ENCODE measurements at regions not wholly inside any gene's neighbourhood (a gene's known extent, or its start where the extent isn't known, plus 50 kb on each side); places are given as distances from the start of the nearest gene placed in this dataset.
"Not testable (repeated sequence)": the region's sequence is repeated elsewhere in the genome, so short reads cannot be mapped to it uniquely, and the experiment has no call there.

GRCh38 chr12:108423486-108423885, 84.4 kb upstream of the CMKLR1 start:
- no peak for DNase-seq

GRCh38 chr12:108421082-108421481, 82.0 kb upstream of the CMKLR1 start:
- not testable (repeated sequence) for DNase-seq

DNA sequence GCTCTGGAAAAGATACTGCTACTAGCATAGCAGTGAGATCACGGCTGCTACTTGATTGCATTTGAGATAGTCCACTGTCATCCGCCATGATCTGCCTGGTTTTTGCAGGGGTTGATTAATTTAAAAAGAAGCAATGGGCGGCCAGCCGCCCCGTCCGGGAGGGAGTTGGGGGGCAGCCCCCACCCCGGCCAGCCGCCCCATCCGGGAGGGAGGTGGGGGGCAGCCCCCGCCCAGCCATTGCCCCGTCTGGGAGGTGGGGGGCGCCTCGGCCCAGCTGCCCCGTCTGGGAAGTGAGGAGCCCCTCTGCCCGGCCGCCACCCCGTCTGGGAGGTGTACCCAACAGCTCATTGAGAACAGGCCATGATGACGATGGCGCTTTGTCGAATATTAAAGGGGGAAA, 81.3 kb upstream of the CMKLR1 start:
- not testable (repeated sequence) for DNase-seq

- no peak for DNase-seq
These were observed 80.8 kb upstream of the CMKLR1 start for GRCh38 chr12:108419949-108420348.

DNA sequence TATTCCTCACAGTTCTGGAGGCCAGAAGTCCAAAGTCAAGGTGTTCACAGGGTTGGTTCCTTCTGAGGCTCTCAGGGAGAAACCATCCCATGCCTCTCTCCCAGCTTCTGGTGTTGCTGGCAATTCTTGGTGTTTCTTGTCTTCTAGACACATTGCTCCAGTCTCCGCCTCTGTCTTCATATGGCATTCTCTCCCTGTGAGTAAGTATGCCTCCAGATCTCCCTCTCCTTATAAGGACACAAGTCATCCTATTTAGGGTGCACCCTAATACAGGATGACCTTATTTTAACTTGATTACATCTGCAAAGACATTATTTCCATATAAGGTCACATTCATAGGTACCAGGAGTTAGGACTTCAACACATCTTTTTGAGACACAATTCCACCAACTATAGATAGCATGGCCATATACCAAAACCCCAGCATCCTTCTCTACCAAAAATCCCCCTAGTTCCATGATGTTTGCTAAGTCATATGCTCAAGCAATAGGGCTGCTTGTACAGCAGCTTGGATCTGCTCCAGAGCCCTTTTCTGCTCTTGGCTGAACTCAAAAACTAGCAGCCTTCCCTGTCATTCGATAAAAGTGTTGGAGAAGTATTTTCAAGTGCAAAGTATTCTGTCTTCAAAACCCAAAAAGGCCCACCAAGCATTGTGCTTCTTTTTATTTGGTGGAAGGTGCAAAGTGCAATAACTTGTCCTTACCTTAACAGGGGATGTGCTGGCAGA, 79.2 kb upstream of the CMKLR1 start:
- DNase-seq: peak; percentile 86

DNA sequence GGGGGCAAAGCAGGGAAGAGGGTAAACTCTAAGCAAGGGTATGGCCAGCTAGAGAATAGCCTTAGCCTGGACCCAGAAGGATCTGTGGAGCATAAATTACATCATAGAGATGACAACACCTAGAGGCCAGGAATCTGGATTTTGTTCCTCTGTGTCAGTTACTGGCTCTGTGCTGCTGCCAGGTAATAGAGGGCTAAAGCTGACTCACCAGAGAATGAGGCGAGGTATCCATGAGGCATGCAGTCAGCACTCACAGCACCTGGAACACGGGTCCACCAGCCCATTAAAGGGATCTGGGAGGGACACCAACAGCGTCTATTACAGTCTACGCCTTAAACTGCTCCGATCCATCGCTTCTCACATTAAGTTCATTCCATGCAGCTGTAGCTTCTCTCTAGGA, 74.9 kb upstream of the CMKLR1 start:
- no peak for DNase-seq

- DNase-seq: no peak
These were observed 71.6 kb upstream of the CMKLR1 start for GRCh38 chr12:108410689-108411088.

DNA sequence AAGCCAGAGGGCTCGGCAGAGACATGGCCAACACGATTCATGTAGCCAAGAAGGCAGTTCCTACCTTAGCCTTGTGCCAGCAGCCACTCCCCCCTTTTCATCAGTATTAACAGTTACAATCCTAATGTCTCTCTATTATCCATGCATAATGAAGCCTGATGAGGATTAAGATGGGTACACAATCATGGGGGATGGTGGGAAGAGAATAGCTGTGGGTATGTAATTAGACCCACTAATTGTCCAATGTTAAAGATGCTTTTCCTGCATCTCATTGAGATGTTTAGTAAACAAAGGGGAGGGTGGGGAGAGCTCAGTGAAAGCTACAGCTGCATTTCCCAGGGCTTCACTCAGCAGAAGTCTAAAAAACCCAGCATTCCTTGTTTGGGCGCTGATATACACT, 70.4 kb upstream of the CMKLR1 start:
- no peak for DNase-seq

DNA sequence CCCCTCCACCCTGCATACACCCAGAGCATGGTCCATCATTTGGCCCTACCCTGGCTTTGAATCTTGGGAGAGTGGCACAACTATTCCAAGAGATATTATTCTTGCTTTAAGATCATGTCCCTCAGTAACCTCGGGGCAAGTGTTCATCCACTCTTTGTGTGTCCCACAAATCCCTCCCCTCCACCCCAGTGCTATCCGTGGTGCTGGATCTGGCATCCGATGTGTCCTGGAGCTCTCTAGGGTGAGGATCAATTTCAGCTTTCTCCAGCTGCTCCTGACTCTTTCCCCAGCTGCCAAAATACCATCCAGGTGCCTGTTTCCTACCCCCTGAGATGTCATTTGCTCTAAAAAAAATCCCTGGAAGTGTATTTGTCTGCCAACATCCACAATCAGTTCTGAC, 64.8 kb upstream of the CMKLR1 start:
- DNase-seq: no peak

GRCh38 chr12:108401964-108402363, 62.9 kb upstream of the CMKLR1 start:
- DNase-seq: no peak

GRCh38 chr12:108400900-108401480, 61.9 kb upstream of the CMKLR1 start:
- DNase-seq: no peak

GRCh38 chr12:108400481-108400880, 61.4 kb upstream of the CMKLR1 start:
- no peak for DNase-seq

DNA sequence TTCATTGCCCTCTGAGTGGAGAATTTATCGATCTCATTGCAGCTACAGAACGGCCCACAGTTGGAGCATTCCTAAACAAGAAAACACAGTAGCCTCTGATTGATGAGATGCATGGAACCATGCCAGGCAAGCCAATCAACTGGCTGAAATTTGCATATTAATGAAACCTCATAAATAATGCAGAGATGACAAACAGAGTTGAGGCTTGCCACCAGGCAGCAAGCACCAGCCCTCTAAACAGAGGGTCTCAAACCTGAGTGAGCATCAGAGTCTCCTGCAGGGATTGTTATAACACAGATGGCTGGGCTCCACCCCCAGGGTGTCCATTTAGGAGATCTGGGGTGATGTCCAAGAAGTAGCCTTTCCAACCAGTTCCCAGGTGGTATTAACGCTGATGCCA, 60.9 kb upstream of the CMKLR1 start:
- no peak for DNase-seq

GRCh38 chr12:108399514-108399913, 60.4 kb upstream of the CMKLR1 start:
- no peak for DNase-seq

- DNase-seq: peak; percentile 14
These were observed 55.1 kb upstream of the CMKLR1 start for GRCh38 chr12:108394196-108394595.

DNA sequence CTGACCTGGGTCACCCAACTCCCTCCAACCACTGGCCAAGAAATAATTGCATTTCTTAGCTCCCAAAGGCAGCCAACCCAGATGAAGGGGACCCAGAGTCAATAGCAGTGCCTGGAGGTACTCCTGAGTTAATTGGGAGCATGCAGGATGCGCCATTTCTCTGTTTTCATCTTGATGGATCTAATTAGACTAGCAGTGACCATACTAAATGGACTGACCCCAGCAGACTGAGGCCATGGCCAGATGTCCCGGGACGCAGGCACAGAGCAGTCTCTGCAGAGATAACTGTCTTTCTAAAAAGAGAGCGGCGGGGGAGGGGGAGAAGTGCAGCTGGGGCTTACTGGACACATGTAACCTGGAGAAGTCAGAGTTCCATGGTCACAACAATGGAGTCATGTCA, 53.2 kb upstream of the CMKLR1 start:
- DNase-seq: no peak

DNA sequence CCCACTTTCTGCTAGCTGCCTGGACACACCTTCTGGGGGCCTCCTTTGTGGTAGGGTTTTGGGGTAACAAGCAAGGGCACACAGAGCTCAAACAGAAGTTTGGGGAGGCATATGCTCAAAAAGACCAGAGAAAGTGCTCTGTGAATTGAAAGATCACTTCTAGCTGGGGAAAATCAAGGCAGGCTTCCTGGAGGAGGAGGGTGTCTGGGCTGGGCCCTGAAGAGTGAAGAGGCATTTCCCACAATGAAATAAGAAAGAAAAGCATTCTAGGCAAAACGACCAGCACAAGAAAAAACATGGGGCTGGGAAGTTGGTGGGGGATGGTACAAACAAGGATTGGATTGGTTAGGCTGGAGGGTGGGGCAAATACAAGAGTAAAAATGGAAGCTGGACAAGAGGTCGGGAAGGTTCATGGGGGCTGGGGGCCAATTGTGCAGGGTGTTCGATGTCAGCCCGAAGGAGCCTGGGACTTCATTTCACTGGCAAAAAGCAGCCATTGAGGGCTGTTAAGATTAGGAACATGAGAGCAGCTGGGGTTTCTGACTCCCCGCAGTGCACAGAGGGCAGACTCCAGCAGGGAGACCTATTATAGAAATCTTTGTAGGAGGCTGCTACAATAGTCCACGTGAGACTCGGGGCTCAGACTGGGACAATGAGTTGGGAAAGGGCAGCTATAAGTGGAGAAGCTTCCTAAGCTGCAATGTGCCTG, 51.5 kb upstream of the CMKLR1 start:
- DNase-seq: no peak

DNA sequence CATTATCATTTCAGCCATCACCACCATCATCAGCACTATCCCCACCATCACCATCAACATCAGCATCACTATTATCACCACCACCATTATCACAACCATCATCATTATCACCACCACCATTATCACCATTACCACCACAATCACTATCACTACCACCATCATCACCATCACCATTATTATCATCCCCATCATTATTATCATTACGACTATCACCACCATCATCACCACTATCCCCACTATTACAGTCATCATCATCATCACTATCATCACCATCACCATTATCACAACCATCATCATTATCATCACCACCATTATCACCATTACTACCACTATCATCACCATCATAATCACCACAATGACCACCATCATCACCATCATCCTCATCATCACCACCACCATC, 50.4 kb upstream of the CMKLR1 start:
- no peak for DNase-seq
